ENCODE measurements at regions not wholly inside any gene's neighbourhood (a gene's known extent, or its start where the extent isn't known, plus 50 kb on each side); places are given as distances from the start of the nearest gene placed in this dataset.

- no peak for DNase-seq
Observed at GRCh38 chr18:6614952-6615351, 114.6 kb upstream of the ARHGAP28 start.

DNA sequence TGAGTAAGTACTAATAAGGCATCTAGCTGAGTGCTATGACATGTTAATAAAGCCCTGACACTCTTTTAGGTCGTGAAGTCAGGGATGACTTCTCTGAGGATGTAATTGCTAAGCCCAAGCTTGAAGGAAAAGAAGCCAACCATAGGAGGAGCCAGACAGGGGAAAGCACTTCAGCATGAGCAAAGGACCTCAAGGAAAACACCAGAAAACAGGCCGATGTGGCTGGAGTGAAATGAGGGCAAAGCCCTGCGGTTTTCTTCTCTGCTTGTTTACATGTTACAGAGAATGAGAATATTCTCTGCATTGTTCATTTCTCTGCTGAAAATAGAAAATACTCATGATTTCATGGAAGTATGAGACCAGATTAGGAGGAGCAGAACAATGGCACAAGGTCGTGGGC, 112.5 kb upstream of the ARHGAP28 start:
- DNase-seq, result no peak

DNA sequence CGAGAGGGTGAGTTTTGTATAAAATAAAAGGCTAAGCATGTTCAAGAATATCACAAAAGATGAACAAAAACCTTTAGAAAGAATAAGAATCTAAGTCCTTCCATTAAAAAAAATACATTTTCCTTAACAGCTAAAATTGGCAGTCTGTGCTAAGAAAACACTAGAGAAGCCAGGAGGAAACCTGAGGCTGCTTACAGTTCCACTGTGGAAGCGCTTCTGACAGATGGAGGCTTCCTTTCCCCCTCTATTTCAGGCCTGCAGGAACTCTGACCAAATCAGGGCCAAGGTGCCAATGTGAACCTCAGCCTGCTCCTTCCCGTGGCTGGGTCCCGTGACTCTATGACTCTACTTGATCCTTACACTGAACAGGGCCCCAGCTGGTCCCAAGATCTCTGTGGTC, 108.1 kb upstream of the ARHGAP28 start:
- DNase-seq, result no peak

DNA sequence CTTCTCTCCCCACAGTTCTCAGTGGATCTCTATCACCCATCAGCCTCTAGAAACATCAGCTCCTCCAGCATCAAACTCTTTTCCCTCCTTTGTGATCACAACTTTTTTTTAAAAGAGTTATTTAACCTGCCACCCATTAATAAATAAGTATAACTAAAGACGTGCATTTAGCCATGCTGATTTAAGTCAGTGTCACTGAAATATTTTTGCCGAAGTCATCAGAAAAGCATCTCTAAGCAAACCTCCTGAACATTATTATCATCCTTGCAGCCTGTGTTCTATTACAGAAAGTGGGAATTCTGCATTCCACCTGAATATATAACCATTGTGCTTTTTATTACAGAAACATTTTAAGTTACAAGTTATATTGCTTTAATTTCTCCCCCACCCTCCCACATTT, 106.2 kb upstream of the ARHGAP28 start:
- DNase-seq, result no peak

GRCh38 chr18:6624271-6624660, 105.2 kb upstream of the ARHGAP28 start:
- peak; percentile 67 for DNase-seq

DNA sequence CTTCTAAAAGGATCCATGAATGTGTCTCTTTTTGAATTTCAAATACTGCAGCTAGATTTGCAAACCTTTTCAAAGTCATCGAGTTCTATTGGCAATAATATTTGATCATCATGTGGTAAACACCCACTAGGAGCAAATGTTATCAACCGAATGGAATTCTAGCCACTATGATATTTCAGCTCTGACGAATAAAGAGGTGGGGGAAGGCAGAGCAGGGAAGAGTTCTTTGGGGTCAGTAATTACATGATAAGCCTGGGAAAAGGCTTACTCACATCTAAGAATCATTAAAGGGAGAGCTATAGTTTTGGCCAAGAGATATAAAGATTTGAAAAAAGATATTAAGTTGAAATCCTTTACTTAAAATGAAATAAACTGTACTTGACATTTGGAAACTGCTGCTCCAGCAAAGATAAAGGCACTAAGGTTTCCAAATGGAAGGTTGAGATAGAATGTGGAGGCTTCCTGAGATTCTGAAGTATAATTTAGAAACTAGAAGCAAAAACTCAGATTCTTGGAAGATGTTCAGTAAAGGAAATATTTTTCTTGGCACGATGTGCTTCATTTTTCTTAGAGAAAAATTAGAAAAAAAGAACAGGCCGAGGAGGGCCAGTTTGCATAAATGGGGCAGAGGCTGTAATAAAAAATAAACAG, 104.7 kb upstream of the ARHGAP28 start:
- peak; percentile 93 for DNase-seq

- no peak for DNase-seq
Observed at GRCh38 chr18:6625481-6625880, 104.0 kb upstream of the ARHGAP28 start.

DNA sequence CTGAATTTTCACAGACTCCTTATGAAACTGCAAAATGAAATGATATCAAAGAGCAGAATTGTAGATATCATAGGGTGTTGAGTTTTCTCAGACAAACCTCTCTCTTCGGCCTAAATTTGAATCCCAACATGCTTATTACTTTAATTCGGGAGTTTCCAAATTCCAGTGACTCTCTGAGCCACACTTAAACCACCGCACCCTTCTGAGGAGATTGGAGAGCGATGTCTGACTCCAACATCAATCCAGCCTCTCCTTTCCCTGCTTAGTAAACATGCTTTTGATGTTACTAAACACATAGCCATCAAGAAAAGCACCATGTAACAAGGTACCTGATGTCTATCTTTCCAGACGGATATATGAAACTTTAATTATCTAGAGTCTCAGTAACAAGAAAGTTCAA, 103.1 kb upstream of the ARHGAP28 start:
- DNase-seq, result no peak

GRCh38 chr18:6627645-6628044, 101.9 kb upstream of the ARHGAP28 start:
- DNase-seq, result peak; percentile 26

DNA sequence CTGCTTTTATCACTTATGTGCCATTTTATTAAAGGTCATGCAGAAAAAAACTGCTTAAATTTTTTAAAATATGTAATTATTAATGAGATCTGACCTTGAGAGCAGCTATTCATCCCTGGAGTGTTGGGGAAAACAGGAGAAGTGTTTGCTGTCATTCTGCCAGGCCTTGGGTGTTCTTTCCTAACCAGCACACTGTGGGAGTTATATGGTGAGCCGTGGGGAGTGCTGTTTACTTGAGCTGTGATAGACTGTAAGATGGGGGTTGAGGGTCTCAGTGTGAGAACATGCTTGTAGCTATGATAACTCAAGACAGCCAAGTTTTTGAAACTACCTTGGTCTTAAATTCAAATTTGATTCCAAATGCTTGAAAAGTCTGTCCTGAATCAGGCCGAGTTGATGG, 101.3 kb upstream of the ARHGAP28 start:
- peak; percentile 44 for DNase-seq

- DNase-seq, result peak; percentile 87
Observed at GRCh38 chr18:6629635-6630140, 99.8 kb upstream of the ARHGAP28 start.

DNA sequence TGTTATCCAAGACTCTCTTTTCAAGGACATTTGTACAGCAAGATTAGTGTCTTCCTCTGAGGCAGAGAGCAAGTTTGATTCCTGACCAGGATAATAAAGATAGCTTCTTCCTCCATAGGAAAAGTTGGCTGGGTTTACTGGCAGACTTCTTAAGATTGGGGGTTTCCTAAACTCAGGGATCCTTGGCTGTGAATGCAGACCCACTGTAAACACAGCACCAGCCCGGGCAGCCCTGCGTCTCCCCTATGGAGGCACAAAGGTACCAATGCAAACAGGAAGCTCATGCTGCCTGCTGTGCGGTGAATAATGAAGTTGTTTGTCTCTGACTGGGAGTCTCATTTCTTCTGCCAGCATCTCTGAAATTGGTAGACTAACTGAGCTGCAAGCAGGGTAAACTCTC, 96.2 kb upstream of the ARHGAP28 start:
- no peak for DNase-seq

DNA sequence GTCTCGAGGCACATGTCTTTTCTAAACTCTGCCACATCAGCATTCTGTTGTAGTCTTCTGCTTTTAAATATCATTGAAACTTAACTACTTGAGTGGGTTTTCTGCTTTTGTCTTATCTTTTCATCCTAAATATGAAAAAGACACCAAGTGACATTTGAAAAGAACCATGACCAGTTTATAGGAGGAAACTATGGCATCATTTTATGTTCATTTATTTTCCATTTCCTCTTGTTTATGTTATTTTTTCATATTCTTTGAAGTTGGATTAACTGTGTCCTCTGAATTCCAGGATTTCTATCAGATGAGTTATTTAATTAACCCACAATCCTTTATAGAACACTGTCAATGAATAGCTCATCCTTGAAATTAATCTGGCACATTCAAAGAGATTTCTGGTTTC, 93.4 kb upstream of the ARHGAP28 start:
- DNase-seq, result no peak

DNA sequence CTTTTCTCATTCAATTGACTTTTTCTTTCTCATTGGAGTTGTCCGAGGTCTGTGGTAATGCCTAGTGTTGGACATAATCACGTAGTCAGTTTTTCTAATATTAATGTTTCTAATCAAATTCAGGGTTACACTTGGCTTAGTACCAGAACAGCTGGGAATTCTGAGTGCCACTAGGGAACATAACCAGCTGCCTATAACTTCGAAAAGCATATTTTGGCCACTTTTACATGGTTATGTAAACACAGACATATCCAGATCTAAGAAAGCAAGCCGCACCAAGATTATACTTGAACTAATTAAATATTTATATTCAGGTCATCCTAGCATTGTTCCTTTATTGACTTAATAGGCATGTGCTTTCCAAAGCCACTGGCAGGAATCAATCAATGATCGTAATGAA, 91.1 kb upstream of the ARHGAP28 start:
- no peak for DNase-seq

GRCh38 chr18:6639305-6639704, 90.2 kb upstream of the ARHGAP28 start:
- DNase-seq, result no peak

DNA sequence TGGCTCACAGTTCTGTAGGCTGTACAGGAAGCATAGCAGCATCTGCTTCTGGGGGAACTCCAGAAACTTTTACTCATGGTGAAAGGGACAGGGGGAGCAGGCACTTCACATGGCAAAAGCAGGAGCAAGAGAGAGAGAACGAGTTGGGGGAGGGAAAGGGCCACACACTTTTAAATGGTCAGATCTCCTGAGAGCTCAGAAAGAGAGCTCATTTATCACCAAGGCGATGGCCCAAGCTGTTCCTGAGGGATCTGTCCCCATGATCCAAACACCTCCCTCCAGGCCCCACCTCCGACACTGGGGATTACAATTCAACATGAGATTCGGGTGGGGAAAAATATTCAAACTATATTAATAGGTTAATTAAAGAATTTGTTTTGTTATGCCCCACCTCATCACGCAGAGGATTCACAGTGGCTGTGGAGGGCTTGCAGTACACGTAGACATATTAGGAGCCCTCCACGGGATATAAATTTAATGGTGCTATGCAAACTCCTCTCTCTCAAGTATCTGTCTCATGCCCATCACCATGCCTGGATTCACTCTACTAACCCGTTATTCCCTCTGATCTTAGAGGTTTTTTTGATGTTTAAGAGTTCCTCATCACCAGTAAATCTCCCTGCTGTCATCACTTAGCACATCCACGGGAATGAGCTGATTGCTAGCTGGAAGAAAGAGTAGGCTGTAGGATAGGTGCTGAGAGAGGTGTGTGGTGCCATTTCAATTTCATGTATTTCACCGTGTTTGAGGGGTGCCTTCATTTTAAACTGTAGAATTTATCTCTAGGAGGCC, 84.5 kb upstream of the ARHGAP28 start:
- no peak for DNase-seq

DNA sequence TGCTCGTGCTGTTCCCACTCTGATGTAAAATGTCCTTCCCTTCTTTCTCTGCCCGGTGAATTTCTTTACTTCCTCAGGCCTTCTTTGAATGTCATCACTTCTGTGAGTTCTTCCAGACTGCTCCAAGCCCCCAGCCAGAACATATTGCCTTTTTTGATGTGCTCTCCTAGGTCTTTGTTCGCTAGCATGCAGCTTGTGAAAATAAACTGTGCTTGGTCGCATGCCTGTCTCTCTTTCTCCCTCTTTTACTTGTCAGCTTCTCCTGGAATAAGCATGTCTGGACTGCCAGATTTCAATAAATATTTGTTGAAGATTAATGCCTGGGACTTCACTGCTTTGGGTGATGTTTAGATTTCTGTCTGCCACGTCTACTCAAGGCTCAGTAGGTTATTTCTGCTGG, 82.7 kb upstream of the ARHGAP28 start:
- DNase-seq, result no peak

DNA sequence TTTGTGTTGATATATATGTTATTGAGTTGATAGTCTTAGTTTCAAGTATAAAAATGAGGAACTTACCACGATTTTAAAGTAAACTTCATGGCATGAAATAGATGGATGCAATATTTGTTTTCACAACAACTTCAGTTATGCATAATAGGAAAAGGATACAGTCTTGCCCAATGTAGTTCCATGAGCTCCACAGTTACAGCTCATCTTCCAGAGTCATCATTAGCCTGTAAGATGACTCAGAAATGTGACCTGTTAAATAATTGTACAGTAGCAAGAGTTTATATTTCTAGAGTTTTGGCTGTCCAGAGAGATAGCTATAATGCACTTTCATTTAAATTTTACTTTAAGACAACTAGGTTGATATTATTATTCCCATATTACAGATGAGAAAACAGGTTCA, 80.9 kb upstream of the ARHGAP28 start:
- DNase-seq, result no peak

DNA sequence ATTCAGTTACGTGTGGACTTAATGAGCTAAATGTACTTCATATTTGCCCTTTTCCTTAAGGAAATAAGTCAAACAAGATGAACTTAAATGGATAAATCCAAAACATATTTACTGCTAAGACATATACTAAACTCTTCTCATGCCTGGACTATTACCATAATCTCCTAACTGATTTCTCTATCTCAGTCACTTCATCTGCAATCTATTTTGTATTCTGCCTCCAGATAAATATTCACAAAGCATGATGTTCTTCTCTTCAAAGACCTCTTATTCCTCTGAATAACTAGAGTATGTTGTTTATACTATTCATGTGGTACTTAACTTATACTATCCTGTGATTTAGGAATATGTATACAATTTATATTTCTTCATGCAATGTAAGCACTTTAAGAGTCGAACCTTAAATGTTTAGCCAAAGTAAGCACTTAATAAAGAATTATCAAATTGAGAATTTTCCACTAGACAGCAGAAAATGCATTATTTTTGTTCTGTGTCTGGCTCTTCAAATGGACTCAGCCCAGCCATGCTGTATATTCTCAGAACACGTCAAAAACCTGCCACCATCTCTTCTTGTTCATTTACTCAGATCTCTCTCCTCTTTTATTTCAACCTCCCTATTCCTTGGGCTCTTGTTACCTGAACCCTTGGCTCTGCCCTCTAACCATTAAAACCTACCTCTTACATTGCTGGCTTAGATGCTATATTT, 79.9 kb upstream of the ARHGAP28 start:
- no peak for DNase-seq

- no peak for DNase-seq
Observed at GRCh38 chr18:6650127-6650507, 79.4 kb upstream of the ARHGAP28 start.

GRCh38 chr18:6650747-6651146, 78.8 kb upstream of the ARHGAP28 start:
- no peak for DNase-seq

- DNase-seq, result no peak
Observed at GRCh38 chr18:6652098-6652497, 77.4 kb upstream of the ARHGAP28 start.

GRCh38 chr18:6653880-6654279, 75.6 kb upstream of the ARHGAP28 start:
- no peak for DNase-seq
